ENCODE measurements at regions not wholly inside any gene's neighbourhood (a gene's known extent, or its start where the extent isn't known, plus 50 kb on each side); places are given as distances from the start of the nearest gene placed in this dataset.

- no peaks in the 10 kb centered on the region for H3K9me3 ChIP-seq (ENCODE audit: control insufficient read depth, low read length)
- H3K36me3 ChIP-seq (ENCODE audit: control insufficient read depth, insufficient read depth, low read length), result no peaks in the 10 kb centered on the region
- H3K4me3 ChIP-seq (ENCODE audit: extremely low read depth, insufficient read depth, low read length, poor library complexity, severe bottlenecking), result no peak overlapping the region
- H3K27ac ChIP-seq (ENCODE audit: low read depth, low read length, severe bottlenecking), result no peak overlapping the region
- 75 to 100% methylated on average over 3 to 5 of the region's 5 CpGs for WGBS, 2 experiments (ENCODE audit: insufficient coverage in 2 of 2)
- H3K4me1 ChIP-seq (ENCODE audit: control insufficient read depth, insufficient read depth, low read length, poor library complexity, severe bottlenecking), result no peaks in the 10 kb centered on the region
Observed at GRCh38 chr7:71042591-71042990, 89.4 kb upstream of the GALNT17 start.

DNA sequence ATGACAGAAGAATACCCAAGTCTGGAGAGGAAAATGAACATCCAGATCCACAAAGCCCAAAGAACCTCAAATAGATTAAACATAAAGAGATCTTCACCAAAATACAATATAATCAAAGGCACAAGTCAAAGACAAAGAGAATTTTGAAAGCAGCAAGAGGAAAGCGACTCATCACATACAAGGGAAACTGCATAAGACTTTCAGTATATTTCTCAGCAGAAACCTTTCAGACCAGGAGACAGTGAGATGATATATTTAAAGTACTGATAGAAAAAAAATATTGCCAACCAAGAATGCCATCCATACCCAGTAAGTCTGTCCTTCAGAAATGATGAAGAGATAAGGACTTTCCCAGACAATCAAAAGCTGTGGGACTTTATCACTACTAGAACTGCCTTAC is 81.5 kb upstream of the GALNT17 start:
- no peaks in the 10 kb centered on the region for H3K4me1 ChIP-seq (ENCODE audit: control insufficient read depth, insufficient read depth, low read length, poor library complexity, severe bottlenecking)
- no peaks in the 10 kb centered on the region for H3K36me3 ChIP-seq (ENCODE audit: control insufficient read depth, insufficient read depth, low read length)
- H3K9me3 ChIP-seq (ENCODE audit: control insufficient read depth, low read length), result peaks cover 11% of the 10 kb centered on the region
- H3K4me3 ChIP-seq (ENCODE audit: extremely low read depth, insufficient read depth, low read length, poor library complexity, severe bottlenecking), result no peak overlapping the region
- no peak overlapping the region for H3K27ac ChIP-seq (ENCODE audit: low read depth, low read length, severe bottlenecking)
- WGBS, 2 experiments (ENCODE audit: insufficient coverage in 2 of 2), result no CpG with 5 or more reads among the region's 1 CpG

DNA sequence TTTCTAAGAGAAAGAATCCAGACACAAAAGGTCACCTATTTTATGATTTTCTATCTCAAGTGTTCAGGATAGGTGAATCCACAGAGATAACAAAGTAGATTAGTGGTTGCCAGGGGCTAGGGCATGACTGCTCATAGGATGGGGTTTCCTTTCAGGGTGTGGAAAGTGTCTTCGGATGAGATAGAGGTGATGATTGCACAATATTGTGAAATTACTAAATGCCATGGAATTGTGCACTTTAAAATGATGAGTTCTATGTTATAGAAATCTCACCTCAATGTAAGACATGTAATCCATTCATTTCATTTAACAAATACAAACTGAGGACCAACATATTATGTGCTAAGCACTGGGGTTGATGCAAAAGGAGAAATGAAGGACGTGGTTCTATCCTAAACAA is 76.4 kb upstream of the GALNT17 start:
- Histone ChIP-seq H3K9me3 (ENCODE audit: control insufficient read depth, low read length) (peaks cover 10% of the 10 kb centered on the region), H3K4me1 (ENCODE audit: control insufficient read depth, insufficient read depth, low read length, poor library complexity, severe bottlenecking) (no peaks in the 10 kb centered on the region), H3K27ac (ENCODE audit: low read depth, low read length, severe bottlenecking) (no peak overlapping the region), H3K36me3 (ENCODE audit: control insufficient read depth, insufficient read depth, low read length) (no peaks in the 10 kb centered on the region), H3K4me3 (ENCODE audit: extremely low read depth, insufficient read depth, low read length, poor library complexity, severe bottlenecking) (no peak overlapping the region)
- 86 to 90% methylated on average over 1 to 2 of the region's 2 CpGs for WGBS, 2 experiments (ENCODE audit: insufficient coverage in 2 of 2)

GRCh38 chr7:71077743-71078476 is 54.0 kb upstream of the GALNT17 start:
- Histone ChIP-seq H3K4me3 (ENCODE audit: extremely low read depth, insufficient read depth, low read length, poor library complexity, severe bottlenecking) (no peak overlapping the region), H3K36me3 (ENCODE audit: control insufficient read depth, insufficient read depth, low read length) (no peaks in the 10 kb centered on the region), H3K9me3 (ENCODE audit: control insufficient read depth, low read length) (peaks cover 22% of the 10 kb centered on the region), H3K4me1 (ENCODE audit: control insufficient read depth, insufficient read depth, low read length, poor library complexity, severe bottlenecking) (no peaks in the 10 kb centered on the region), H3K27ac (ENCODE audit: low read depth, low read length, severe bottlenecking) (no peak overlapping the region)
- WGBS, 2 experiments (ENCODE audit: insufficient coverage in 2 of 2), result 93 to 94% methylated on average over 32 to 35 of the region's 37 CpGs
